HG03565 (cell line): ENCODE measurements at regions not wholly inside any gene's neighbourhood (a gene's known extent, or its start where the extent isn't known, plus 50 kb on each side); places are given as distances from the start of the nearest gene placed in this dataset.

Source experiments
- ATAC-seq: cut with Tn5 transposase; IDR thresholded peaks from one replicate; pipeline ENCODE4 v1.9.1; 2021; ENCODE audit warnings: mild to moderate bottlenecking, moderate library complexity; ENCODE audit not compliant: unreplicated experiment

DNA sequence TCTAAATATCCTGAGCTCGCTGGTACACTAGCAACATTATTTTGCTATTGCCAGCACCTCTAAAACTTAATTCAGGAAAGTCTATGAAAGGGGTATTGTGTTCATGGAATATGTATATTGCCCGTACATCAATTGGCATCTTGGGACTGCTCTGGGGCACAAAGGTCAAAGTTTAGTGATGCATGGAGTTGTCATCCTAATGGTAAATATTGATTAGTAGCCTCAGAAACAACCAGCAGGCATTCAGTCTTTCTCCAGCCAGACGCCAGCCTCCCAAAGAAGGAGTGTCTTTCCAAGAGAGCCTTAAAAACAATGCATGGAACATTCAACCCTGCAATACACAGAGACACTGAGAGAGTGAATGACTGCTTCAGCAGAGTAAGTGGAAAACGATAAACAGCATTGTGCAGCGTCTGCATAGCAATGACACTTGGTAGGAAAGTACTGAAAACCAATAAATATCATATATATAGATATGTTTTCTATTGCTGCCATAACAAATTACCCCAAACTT, 377.3 kb downstream of the SHQ1 start:
- ATAC-seq: no peak

DNA sequence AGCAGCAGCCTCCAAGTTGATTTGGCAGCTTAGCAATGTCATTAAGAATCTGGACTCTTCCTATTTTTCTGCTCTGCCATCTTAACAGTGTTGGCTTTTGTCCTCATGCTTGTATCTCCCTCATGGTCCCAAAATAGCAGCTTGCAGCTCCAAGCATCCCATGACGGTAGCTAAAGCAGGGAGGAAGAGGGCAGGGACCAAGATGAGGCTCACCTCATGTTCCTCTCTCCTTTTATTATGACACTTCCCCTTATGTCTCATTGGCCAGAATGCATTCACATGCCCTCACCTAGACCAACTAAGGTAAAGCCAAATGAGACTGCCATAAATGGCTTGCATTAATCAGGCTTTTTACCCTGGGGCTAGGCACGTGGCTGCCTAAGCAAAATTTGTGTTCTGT, 382.4 kb downstream of the SHQ1 start:
- ATAC-seq: no peak

DNA sequence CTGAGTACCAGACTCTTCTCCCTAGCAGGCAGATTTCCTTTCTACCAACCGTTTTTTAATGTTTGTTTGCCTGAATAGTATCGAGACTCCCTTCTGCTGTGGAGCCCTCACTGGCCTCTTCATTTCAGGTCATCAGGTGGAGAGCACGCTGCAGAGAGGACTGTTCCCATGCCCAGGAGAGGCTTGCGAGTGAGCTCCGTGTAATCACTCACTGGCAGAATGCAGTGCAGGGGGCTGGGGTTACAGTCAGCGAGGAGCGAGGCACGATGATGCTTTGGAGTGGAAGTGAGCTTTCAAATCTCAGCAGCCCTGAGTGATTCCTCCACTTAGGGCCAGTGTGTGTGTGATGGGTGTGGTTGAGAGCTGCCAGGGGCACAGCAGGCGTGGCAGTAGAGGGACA, 385.2 kb downstream of the SHQ1 start:
- no peak for ATAC-seq

DNA sequence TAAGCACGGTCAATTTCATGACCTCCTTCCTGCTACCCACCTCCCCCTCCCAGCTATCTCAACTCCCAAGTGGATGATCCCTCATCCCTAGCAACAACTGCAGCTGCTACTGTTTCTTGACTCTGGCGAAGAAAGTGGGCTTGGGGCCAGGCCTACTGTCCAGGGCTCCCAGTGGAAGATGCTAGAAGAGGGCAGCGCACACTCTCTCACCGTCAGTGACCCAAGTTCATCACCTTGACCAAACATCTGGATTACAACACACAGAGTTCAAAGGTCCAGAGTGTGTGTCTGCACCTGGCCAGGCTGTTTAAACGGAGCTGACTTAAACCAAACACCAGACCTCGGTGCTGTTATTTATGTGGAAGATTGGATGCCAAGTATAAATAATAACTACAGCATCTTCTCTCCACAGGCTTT, 385.6 kb downstream of the SHQ1 start:
- no peak for ATAC-seq

DNA sequence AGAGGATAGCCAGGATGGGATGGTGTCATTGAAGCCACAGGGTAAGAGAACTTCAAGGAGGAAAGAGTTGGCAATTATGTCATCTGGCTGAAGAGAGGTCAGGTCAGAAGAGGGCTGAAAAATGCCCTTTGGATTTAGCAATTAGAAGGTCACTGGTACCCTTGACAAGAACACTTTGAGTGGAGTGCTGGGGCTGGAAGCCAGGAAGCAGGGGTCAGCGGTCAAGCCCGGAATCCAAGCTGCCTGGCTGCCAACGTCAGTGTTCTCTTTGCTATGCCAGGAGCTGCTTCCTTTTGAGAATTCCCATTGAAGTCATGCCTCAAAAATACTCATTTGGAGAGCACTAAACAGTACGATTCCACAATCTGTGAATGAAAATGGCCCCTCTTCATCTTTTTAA, 386.5 kb downstream of the SHQ1 start:
- ATAC-seq: no peak

DNA sequence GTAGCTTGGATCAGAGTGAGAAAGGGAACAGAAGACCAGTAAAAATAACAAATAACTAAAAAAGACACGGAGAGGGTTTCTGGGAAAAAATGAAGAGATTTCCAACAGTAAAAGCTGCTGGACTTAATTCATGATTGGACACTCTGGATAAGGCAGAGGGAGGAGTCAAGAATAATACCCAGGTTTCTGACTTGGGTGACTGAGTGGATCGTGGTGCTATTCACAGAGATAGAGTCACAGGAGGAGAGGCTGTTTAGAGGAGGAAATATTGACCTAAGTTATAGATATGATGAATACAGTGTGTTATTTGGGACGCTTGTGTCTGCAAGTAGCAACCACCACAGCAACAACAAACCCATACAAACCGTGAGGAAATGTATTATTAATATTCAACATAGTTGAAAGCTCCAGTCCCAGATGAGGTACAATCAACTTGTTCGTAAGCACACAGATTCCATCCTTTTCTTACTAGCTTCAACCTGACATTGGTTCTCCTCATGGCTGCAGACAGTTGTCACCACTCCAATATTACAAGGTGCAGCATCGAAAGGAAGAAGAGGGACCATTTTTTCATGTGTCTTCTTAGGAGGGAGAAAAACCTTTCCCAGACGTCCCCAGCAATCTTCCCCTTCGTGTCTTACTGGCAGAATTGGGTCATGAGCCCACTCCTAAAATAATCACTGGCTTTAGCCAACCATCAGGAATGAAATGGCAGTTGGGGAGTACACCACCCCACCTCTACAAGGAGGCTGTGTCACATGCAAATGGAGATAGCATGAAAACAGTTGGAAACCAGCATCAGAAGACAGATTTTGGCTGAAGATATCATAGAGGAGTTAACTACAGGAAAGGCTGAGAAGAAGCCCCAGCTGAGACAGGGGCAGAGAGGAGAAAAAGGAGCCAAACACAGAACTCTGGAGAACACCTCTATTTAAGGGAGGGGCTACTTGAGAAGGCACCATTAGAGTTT, 387.8 kb downstream of the SHQ1 start:
- ATAC-seq: no peak

DNA sequence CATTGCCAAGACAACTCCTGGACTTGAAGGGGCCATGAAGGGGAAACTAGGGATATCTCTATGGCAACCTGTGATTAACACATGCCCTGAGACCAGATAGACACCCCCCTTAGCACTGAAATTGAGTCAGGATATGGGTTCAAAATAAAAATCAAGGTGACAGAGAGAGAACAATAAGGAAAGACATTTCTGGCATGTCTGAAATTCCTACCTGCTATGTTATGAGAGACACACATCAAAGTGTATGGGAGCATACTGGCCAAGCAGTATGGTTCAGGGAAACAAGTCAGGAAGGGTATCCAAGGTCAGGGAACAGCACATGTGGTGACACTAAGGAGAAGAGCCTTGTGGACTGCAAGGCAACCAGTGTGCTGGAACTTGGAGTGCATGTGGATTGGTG, 388.7 kb downstream of the SHQ1 start:
- no peak for ATAC-seq

DNA sequence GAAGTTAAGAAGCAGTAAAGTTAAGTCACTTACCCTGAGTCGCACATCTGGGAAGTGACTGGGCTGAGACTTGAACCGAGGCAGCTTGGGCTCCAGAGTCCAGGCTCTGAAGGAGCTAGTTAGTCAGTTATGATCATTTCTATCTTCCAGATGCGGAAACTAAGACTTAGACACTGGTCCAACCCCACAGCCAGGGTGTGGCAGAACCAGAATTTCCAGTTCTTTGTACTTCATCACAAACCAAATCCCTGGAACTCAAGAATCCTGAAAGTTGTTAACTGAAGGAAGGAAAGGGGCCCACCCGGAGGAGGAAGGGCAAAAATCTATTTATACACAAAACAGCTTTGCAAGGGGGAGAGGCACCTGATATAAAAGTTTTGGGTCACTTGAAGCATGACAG, 389.9 kb downstream of the SHQ1 start:
- no peak for ATAC-seq

DNA sequence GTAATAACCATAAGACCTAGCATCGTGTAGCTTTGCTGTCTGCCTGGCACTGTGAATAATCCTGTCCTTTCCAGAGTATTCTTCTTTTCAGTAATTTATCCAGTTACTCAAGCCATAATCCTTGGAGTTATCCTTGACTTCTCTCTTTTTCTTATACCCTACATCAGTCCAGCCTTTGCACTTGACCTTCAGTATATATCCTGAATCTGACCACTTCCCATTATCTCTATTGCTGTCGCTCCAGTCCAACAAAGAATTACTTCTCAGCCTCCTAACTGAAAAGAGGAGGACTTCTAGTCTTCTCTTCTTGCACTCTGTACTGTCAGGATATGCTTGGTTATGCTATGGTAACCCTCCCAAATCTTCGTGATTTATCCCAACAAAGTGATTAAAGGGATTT, 393.8 kb downstream of the SHQ1 start:
- no peak for ATAC-seq

DNA sequence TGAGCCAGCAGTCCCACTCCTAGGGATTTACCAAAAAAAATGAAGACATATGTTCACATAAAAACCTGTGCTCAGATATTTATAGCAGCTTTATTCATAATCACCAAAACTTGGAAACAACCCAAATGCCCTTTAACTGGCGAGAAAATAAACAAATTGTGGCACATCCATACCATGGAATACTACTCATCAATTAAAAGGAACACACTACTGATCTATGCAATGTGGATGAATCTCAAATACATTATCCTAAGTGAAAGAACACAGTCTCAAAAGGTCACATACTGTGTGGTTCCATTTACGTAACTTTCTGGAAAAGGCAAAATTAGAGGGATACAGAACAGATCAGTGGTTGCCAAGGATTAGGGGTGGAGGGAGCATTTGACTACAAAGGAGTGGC, 394.5 kb downstream of the SHQ1 start:
- ATAC-seq: no peak

DNA sequence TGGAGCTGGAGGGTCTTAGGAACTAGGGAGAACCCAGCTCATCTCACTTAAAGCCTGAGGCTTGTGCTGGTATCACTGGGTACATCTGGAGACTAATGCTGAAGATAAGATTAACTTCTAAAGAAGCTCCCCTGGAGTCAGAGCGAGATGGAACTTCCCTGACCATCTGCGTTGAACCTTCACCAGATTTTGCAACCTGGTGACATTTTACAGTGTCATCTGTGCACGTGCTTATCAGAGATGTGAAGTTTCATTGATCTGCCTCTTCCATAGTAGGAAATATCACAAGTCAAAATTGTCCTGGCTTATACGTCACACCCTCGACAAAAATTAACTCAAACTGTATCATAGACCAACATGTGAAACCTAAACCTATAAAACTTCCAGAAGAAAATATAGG, 395.5 kb downstream of the SHQ1 start:
- no peak for ATAC-seq

DNA sequence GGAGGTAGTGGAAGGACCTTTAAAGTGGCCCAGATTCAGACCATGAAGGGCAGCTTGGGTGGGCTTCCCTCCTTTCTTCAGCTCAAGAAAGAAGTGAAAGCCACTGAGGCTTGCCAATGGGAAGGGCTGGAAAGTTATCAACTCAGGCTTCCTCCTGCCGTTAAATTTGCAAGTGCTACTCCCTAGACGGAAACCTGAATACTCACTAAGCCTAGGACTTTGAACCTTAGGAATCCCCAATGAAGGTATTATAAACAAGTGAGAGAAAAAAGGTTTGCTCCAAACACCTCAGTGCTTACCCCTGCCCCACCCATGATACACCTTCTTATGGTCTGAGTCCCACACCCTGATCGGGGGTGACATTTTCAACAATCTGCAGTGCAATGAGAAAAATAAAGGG, 396.4 kb downstream of the SHQ1 start:
- ATAC-seq: no peak

DNA sequence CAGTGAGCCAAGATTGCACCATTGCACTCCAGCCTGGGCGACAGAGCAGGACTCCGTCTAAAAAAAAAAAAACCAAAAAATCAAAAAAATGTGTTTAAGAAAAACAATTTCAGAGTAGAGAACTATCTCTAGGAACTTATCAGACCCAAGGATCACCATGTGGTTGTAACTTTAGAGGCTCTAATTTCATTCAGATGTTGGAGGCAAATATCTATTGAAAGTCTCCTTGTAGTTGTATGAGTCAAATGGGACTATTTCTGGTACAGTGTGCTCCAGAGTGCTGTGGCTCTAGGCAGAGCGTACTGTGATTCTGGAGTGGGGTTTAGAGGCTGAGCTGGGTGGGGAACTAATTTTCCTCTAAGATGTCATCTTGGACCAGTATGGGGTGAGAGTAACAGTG, 398.7 kb downstream of the SHQ1 start:
- ATAC-seq: no peak

DNA sequence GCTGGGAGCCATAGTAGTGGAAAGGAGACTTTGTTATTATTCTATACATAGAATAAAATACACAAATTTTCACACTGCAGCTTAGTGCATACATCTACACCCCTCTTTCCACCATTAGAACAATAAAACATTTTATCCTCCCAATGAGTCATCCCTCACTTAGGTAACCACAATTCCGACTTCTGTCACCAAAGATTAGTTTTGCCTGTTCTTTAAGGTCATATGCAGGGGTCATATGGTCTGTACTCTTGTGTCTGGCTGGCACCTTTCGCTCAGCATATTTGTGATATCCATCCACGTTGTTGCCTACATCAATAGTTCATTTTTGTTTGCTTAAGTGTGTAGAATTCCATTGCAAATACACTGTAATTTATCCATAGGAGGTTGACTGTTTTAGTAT, 399.4 kb downstream of the SHQ1 start:
- ATAC-seq: no peak

DNA sequence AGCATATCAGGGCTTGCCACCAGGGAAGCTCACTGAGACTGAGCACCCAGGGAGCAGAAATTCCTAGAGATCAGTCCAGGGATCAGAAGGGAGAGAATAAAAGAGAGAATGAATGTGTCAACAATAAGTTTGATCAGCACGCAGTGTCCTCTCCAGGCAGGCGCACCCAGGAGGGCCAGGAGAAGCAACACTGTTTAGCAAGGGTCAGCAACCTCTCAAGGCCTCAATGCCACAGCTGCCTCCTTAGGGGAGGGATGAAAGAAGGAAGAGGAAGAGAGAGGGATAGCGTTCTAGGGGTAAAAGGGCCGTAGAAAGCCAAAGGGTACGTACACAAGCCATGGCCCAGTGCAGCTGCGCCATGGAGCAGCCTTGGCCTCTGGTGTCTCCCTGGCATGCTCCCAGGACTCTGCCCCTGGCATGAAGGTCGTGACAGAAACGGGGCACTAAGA, 399.8 kb downstream of the SHQ1 start:
- no peak for ATAC-seq

DNA sequence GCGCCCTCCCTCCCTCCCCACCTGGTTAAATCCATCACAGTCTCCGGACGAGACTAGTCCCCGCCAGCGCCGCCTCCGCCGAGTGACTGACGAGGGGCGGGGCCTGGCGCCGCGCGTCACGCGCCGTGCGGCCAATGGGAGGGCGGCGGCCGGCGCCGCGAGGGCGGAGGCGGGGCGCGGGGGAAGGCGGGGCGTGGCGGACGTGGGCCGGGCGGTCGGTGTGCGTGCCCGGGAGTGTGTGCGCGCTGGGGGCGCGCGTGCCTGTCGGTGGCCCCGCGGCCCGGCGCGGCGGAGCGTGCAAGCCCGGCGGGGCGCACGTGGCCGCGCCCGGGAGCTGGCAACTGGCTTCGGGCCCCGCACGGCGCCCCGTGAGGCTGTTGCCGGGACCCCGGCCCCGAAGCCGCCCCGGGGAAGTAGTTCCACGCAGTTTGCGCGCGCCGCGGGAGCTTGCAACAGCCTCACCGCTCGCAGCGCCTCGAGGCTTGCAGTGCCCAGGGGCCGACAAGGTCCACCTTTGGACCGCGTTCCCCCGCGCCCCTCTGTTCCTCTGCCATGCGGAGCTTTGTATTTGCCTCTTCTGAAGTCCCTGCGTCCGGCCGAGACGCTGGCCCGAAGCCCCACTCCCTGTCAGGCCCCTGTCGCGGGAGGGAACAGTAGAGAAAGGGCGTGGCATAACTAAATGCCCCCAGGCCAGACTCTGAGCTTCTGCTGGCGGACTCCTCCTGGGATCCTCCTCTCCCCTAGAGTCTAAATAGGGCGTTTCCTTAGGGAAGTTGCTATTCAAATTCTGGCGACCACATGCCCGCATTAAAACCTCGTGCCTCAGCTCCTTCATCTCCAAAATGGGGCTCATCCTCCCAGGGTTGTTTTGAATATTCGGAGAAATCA, 400.9 kb downstream of the SHQ1 start:
- peak; percentile 81 for ATAC-seq

DNA sequence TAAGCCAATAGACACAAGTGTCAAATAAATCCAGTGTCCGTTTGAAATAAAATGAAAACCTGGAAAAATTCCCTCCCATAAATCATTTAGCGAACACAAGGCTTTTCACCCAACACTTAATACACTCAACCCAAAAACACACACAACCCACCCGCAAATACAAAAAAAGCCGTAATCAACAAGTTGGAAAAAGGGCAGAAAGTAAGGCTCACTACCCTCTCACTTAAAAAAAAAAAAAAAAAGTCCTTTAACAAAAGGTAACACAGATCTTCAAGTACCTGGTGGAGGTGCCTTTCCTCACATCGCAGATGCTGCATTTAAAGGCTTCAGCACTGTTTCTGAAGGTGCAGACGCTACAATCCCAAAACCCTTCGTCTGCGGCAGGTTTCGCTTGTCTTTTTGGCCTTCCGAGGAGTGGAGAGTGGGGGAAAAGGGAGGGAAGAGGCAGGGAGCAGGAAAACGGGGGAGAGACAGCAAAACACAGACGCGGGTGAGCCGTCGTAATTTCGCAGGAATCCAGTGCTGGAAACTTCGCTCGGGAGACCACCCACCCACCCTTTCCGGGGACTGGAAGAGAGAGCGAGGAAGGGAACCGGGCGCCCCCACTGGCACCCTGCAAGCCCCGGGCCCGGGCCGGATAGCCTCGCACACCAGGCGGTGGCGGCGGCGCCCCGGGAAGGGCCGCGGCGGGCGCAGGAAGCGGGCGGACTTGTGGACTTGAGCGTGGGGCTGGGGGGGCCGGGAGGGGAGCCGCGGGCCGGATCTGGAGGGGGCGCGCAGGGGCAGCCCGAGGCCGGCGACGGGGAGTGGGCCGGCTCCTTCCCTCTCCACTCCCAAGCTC, 401.8 kb downstream of the SHQ1 start, which contains the start of gene RYBP:
Gene RYBP, minus strand, starts transcription at position 404 of the 841 bp plus-strand sequence.
- ATAC-seq: peak; percentile 20

DNA sequence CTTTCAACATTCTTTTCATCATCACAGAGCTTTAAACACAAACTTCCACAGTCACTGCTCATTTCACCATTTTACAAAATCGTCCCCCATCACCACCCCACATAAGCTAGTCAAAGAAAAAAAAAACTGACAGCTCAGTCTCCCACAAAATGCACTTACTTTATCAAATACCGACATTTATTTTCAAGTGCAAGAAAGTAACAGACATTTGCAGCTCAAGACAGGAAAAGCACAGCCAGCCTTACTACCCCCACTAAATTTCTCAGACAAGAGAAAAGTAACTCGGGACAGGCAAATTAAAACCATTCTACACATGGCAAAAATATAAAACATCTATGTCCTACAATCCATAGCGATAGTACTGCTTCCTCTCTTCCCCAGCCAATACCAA, 402.4 kb downstream of the SHQ1 start:
- ATAC-seq: no peak

DNA sequence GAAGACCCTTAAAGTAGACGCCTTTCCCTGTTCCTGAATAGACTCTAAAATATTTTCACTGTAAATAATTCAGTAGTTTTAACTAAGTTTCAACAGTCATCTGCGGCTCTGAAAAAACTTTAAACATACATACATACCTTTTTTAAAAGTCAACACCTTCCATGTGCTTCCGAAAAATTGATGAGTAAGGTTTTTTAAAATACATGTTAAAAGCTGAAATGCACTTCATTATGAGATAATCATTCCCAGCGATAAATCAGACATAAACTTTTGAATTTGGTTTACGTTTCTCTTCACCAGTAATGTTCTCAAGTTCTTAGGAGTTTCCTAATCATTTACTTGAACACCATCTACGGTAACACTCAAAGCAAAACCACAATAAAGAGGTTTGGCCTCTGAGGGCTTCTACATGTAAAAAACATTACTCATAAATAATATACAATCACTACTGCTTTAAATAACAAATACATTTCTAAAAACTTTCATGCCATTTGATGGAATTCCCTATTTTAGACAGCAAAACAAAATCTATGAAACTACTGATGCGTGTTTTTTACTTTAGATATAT, 403.5 kb downstream of the SHQ1 start:
- ATAC-seq: no peak

DNA sequence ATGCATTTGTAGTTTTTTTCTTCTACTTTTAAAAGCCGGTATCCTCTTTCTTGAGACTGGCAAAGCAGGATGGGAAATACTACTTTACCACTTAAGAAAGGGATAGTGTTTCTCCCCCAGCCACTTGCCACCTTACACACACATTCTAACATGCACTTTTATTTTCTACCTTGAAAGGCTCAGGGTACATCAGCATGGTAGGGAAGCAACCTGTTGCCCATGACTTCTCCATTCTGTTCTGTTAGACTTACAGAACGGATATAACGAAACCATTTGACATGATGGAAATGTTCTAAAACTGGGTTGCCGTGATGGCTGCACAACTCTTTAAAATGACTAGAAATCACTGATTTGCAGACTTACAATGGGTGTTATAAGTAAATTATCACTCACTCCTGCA, 405.5 kb downstream of the SHQ1 start:
- no peak for ATAC-seq
